MM.1S (cell line): ENCODE measurements at regions not wholly inside any gene's neighbourhood (a gene's known extent, or its start where the extent isn't known, plus 50 kb on each side); places are given as distances from the start of the nearest gene placed in this dataset.

Experiments
- DNase-seq: peaks from one replicate; pipeline ENCODE4 v3.0.0-alpha.2; 2015
- H2AFZ ChIP-seq: fragments of 300-600 bp; sonication (generic); 2 replicates; pipeline ENCODE4 v1.6.0; 2016; ENCODE audit warnings: antibody characterized with exemption, low read length
- H3F3A ChIP-seq: fragments of 300-600 bp; sonication (generic); 2 replicates; pipeline ENCODE4 v1.6.1; 2016; ENCODE audit warnings: mild to moderate bottlenecking, antibody characterized with exemption, low read length, moderate library complexity, mixed read lengths; ENCODE audit not compliant: insufficient read depth
- H3K27ac ChIP-seq: fragments of 300-600 bp; sonication (generic); 2 replicates; pipeline ENCODE4 v1.5.1; 2016; ENCODE audit warnings: mild to moderate bottlenecking, low read length
- H3K27me3 ChIP-seq: fragments of 300-600 bp; sonication (generic); replicated peaks from 2 replicates; pipeline ENCODE4 v1.6.0; 2016; ENCODE audit warnings: low read length; ENCODE audit not compliant: insufficient read depth
- H3K36me3 ChIP-seq: fragments of 300-600 bp; sonication (generic); replicated peaks from 2 replicates; pipeline ENCODE4 v1.6.1; 2016; ENCODE audit warnings: mild to moderate bottlenecking, low read length, mixed read lengths; ENCODE audit not compliant: insufficient read depth
- H3K4me1 ChIP-seq: fragments of 300-600 bp; sonication (generic); 2 replicates; pipeline ENCODE4 v1.6.1; 2016; ENCODE audit warnings: low read length, mixed read lengths
- H3K4me2 ChIP-seq: fragments of 300-600 bp; sonication (generic); 2 replicates; pipeline ENCODE4 v1.6.0; 2016; ENCODE audit warnings: low read depth, low read length
- H3K4me3 ChIP-seq: fragments of 300-600 bp; sonication (generic); 2 replicates; pipeline ENCODE4 v1.5.1; 2016; ENCODE audit warnings: low read length, mixed read lengths
- H3K79me2 ChIP-seq: fragments of 300-600 bp; sonication (generic); 2 replicates; pipeline ENCODE4 v1.6.1; 2016; ENCODE audit warnings: mixed run types, low read length, mixed read lengths
- H3K9ac ChIP-seq: fragments of 300-600 bp; sonication (generic); 2 replicates; pipeline ENCODE4 v1.6.1; 2016; ENCODE audit warnings: low read length, mixed read lengths
- H3K9me2 ChIP-seq: fragments of 300-600 bp; sonication (generic); replicated peaks from 2 replicates; pipeline ENCODE4 v1.6.1; 2016; ENCODE audit warnings: mild to moderate bottlenecking, low read length, mixed read lengths; ENCODE audit not compliant: insufficient read depth
- H3K9me3 ChIP-seq: fragments of 300-600 bp; sonication (generic); replicated peaks from 2 replicates; pipeline ENCODE4 v1.6.1; 2016; ENCODE audit warnings: mild to moderate bottlenecking, low read length, mixed read lengths; ENCODE audit not compliant: insufficient read depth
- H4K20me1 ChIP-seq: fragments of 300-600 bp; sonication (generic); 2 replicates; pipeline ENCODE4 v1.6.1; 2016; ENCODE audit warnings: mild to moderate bottlenecking, low read length, moderate library complexity, mixed read lengths; ENCODE audit not compliant: insufficient read depth
- EZH2 ChIP-seq: fragments of 300-600 bp; sonication (generic); optimal IDR thresholded peaks from 2 replicates; pipeline ENCODE3; 2017; ENCODE audit warnings: low read depth, mild to moderate bottlenecking, antibody characterized with exemption, low read length, mixed read lengths
- EZH2phosphoT487 ChIP-seq: fragments of 300-600 bp; sonication (generic); IDR thresholded peaks from 2 replicates; pipeline ENCODE4 v1.6.1; 2018; ENCODE audit warnings: antibody characterized with exemption, low read length
- TF ChIP-seq, protein P1 (sequence below): fragments of 300-600 bp; sonication (generic); IDR thresholded peaks from 2 replicates; pipeline ENCODE4 v1.5.1; 2016; ENCODE audit warnings: antibody characterized with exemption, low read length, mixed read lengths

DNA sequence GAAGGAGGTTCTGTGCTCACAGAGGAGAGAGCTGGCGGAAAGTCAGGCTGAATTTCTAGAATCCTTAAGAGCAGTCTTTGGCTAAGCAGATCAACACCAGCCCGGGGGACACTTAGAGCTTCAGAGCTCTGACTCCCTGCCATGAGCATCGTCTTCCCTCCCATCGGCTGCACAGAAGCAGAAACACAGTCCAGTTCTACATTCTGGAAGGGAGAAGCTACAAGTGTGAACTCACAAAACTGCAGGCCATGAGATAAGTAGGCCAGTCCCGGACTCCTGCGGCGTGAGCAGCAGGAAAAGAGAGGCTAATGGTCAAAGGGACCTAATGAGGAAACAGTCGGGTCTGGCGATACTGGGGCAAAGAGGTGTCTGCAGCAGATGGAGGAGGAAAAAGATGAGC, 211.5 kb downstream of the DHX15 start:
- Histone ChIP-seq H2AFZ (no peak overlapping the region), H3K4me2 (no peak overlapping the region), H3F3A (no peaks in the 10 kb centered on the region), H3K9me2 (no peaks in the 10 kb centered on the region), H4K20me1 (no peaks in the 10 kb centered on the region), H3K27ac (no peak overlapping the region), H3K4me1 (no peaks in the 10 kb centered on the region), H3K36me3 (no peaks in the 10 kb centered on the region), H3K4me3 (no peak overlapping the region), H3K79me2 (no peaks in the 10 kb centered on the region), H3K9ac (no peak overlapping the region), H3K27me3 (no peaks in the 10 kb centered on the region), H3K9me3 (no peaks in the 10 kb centered on the region)
- no peak for DNase-seq
- TF ChIP-seq, protein P1, sequence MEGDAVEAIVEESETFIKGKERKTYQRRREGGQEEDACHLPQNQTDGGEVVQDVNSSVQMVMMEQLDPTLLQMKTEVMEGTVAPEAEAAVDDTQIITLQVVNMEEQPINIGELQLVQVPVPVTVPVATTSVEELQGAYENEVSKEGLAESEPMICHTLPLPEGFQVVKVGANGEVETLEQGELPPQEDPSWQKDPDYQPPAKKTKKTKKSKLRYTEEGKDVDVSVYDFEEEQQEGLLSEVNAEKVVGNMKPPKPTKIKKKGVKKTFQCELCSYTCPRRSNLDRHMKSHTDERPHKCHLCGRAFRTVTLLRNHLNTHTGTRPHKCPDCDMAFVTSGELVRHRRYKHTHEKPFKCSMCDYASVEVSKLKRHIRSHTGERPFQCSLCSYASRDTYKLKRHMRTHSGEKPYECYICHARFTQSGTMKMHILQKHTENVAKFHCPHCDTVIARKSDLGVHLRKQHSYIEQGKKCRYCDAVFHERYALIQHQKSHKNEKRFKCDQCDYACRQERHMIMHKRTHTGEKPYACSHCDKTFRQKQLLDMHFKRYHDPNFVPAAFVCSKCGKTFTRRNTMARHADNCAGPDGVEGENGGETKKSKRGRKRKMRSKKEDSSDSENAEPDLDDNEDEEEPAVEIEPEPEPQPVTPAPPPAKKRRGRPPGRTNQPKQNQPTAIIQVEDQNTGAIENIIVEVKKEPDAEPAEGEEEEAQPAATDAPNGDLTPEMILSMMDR: no peak
- TF ChIP-seq EZH2phosphoT487 (no peak), EZH2 (no peak)

DNA sequence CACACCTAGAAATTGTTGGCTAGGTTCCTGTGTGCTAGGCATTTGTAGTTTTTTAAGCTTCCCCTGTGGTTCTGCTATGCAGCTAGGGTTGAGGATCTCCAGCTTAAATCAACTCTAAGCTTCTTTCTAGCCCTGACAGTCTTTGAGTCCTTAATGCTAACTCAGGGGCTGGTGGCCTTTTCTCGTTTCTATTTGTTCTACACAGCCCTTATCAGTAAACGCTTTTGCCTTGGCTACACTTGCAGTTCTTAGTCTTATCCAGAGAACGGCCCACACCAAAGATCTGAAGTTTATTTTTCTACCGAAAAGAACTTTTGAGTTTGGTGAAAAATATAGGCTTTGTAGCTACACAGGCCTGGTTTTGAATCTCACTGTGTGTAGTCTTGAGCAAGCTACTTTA, 212.0 kb downstream of the DHX15 start:
- H3K27ac ChIP-seq: no peak overlapping the region
- H3K27me3 ChIP-seq: no peaks in the 10 kb centered on the region
- no peaks in the 10 kb centered on the region for H3K9me3 ChIP-seq
- no peak for TF ChIP-seq EZH2phosphoT487
- TF ChIP-seq, protein P1: no peak
- no peak for TF ChIP-seq EZH2
- H3K4me2 ChIP-seq: no peak overlapping the region
- H3F3A ChIP-seq: no peaks in the 10 kb centered on the region
- no peaks in the 10 kb centered on the region for H3K36me3 ChIP-seq
- no peak overlapping the region for H3K9ac ChIP-seq
- H2AFZ ChIP-seq: no peak overlapping the region
- H3K4me3 ChIP-seq: no peak overlapping the region
- DNase-seq: no peak
- H3K9me2 ChIP-seq: no peaks in the 10 kb centered on the region
- H4K20me1 ChIP-seq: no peaks in the 10 kb centered on the region
- H3K4me1 ChIP-seq: no peaks in the 10 kb centered on the region
- no peaks in the 10 kb centered on the region for H3K79me2 ChIP-seq

DNA sequence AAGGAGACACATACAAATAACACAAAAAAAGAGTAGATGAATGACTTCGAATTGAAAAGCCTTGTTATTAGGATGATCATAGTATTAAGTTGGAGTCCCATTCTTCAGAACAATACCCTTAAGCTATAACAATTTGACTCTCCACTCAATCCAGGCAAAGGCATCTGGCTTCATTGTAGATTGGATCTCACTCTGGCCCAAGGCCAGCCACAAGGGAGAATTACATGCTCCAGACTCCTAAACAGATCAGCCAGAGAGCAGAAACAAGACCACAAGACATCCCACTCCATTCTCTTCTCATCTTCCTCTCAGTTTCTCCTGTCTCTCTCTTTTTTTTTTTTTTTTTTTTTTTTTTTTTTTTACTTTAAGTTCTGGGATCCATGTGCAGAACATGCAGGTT, 213.9 kb downstream of the DHX15 start:
- no peak overlapping the region for H3K4me2 ChIP-seq
- no peak overlapping the region for H2AFZ ChIP-seq
- no peaks in the 10 kb centered on the region for H3K79me2 ChIP-seq
- no peak for TF ChIP-seq EZH2
- no peaks in the 10 kb centered on the region for H3F3A ChIP-seq
- H3K9me2 ChIP-seq: no peaks in the 10 kb centered on the region
- H3K27me3 ChIP-seq: no peaks in the 10 kb centered on the region
- H3K4me1 ChIP-seq: 0 out of 2 replicates have a peak, but pooled peaks cover 3% of the 10 kb centered on the region
- no peaks in the 10 kb centered on the region for H3K36me3 ChIP-seq
- no peak overlapping the region for H3K4me3 ChIP-seq
- H3K27ac ChIP-seq: no peak overlapping the region
- no peak overlapping the region for H3K9ac ChIP-seq
- no peaks in the 10 kb centered on the region for H3K9me3 ChIP-seq
- DNase-seq: no peak
- H4K20me1 ChIP-seq: no peaks in the 10 kb centered on the region

DNA sequence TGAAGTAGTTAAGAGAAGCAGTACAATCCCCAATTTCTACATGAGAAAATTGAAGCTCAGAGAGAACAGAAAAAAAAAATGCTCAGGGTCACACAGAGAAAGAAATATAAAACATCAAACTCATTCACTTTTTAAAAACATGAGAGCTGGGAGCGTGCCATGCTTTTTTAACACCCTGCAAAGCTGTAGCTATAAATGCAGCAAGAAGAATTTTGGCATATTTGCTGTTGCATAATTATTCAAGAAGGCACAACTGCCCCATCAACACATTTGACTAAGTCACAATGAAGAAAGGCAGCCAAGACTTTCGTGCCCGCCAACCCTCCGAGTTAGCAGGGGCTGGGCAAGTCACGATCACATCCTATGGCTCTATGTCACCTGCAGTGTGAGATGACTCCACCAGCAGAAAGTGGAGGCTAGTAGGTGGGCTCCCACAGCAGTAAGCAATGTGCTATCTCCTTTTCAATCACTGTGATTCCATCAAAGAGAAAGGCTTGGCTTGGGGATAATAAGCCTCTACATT, 214.8 kb downstream of the DHX15 start:
- DNase-seq: no peak
- H3K9me2 ChIP-seq: no peaks in the 10 kb centered on the region
- no peaks in the 10 kb centered on the region for H3K27me3 ChIP-seq

More for the DNA sequence above, 214.8 kb downstream of the DHX15 start:
- Histone ChIP-seq H3K9ac (no peak overlapping the region), H3K4me3 (no peak overlapping the region), H3K27ac (no peak overlapping the region), H2AFZ (no peak overlapping the region), H3K4me2 (no peak overlapping the region), H3K9me3 (no peaks in the 10 kb centered on the region), H3K4me1 (0 out of 2 replicates have a peak, but pooled peaks cover 3% of the 10 kb centered on the region), H4K20me1 (no peaks in the 10 kb centered on the region), H3F3A (no peaks in the 10 kb centered on the region), H3K79me2 (no peaks in the 10 kb centered on the region), H3K36me3 (no peaks in the 10 kb centered on the region)
- no peak for TF ChIP-seq EZH2
- TF ChIP-seq, protein P1: no peak
- TF ChIP-seq EZH2phosphoT487: no peak
